KMS-11 (cell line): ENCODE measurements at regions not wholly inside any gene's neighbourhood (a gene's known extent, or its start where the extent isn't known, plus 50 kb on each side); places are given as distances from the start of the nearest gene placed in this dataset.

ENCODE experiments used
- H2AFZ ChIP-seq: fragments of 200-600 bp; sonication (generic); 2 replicates; pipeline ENCODE4 v1.6.1; 2016; ENCODE audit warnings: antibody characterized with exemption, mixed run types, low read depth
- H3K27ac ChIP-seq: fragments of 200-600 bp; sonication (generic); 2 replicates; pipeline ENCODE4 v1.6.1; 2016; ENCODE audit warnings: mild to moderate bottlenecking, mixed run types
- H3K27me3 ChIP-seq: fragments of 200-600 bp; sonication (generic); 2 replicates; pipeline ENCODE4 v1.6.1; 2017; ENCODE audit warnings: mild to moderate bottlenecking, low read depth, mixed run types, moderate library complexity; ENCODE audit not compliant: insufficient read depth
- H3K36me3 ChIP-seq: fragments of 200-600 bp; sonication (generic); 2 replicates; pipeline ENCODE4 v1.6.1; 2017; ENCODE audit warnings: mild to moderate bottlenecking, mixed run types; ENCODE audit not compliant: insufficient read depth
- H3K4me1 ChIP-seq: fragments of 200-600 bp; sonication (generic); 2 replicates; pipeline ENCODE4 v1.6.1; 2016; ENCODE audit warnings: mild to moderate bottlenecking, low read depth, mixed run types; ENCODE audit not compliant: poor library complexity, severe bottlenecking
- H3K4me2 ChIP-seq: fragments of 200-600 bp; sonication (generic); 2 replicates; pipeline ENCODE4 v1.7.0; 2016; ENCODE audit warnings: mild to moderate bottlenecking, mixed run types
- H3K4me3 ChIP-seq: fragments of 200-600 bp; sonication (generic); IDR thresholded peaks from 2 replicates; pipeline ENCODE4 v1.6.1; 2017; ENCODE audit warnings: low read depth, low read length, mixed read lengths; ENCODE audit not compliant: insufficient read depth
- H3K79me2 ChIP-seq: fragments of 200-600 bp; sonication (generic); 2 replicates; pipeline ENCODE4 v1.6.1; 2016; ENCODE audit warnings: low read depth, mixed run types; ENCODE audit not compliant: insufficient read depth
- H3K9ac ChIP-seq: fragments of 200-600 bp; sonication (generic); 2 replicates; pipeline ENCODE4 v1.6.1; 2016; ENCODE audit warnings: mild to moderate bottlenecking, mixed run types
- H4K20me1 ChIP-seq: fragments of 200-600 bp; sonication (generic); 2 replicates; pipeline ENCODE4 v1.6.1; 2016; ENCODE audit warnings: mild to moderate bottlenecking, mixed run types; ENCODE audit not compliant: insufficient read depth
- TF ChIP-seq, protein P1 (sequence below): fragments of 200-600 bp; sonication (generic); conservative IDR thresholded peaks from 2 replicates; pipeline ENCODE4 v1.6.1; 2017; ENCODE audit warnings: low read depth, mild to moderate bottlenecking, antibody characterized with exemption, low read length, moderate library complexity, mixed read lengths

DNA sequence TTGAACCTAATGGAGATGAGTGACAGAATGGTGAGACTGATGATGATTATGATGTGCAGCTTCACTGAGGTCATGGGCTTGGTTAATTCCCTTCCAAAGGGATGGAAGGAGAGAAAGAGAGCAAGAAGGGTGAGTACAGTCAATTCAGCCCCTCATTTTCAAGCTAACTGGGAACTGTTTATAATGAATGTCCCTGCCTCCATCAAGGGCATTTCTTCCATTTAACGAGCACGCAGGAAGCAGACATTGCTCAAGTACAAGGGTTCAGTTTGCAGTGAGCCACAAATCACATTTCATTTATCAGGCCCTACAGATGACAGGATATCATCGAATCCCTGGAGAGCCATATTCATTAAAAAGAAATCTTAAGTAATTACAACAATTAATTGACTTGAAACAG, 158.3 kb upstream of the EEF1E1 start:
- no peak overlapping the region for H3K27ac ChIP-seq
- H2AFZ ChIP-seq, result no peak overlapping the region
- no peaks in the 10 kb centered on the region for H3K36me3 ChIP-seq
- no peak overlapping the region for H3K4me2 ChIP-seq
- no peaks in the 10 kb centered on the region for H3K4me1 ChIP-seq
- no peaks in the 10 kb centered on the region for H4K20me1 ChIP-seq
- H3K27me3 ChIP-seq, result no peaks in the 10 kb centered on the region
- H3K4me3 ChIP-seq, result no peak overlapping the region
- no peaks in the 10 kb centered on the region for H3K79me2 ChIP-seq
- TF ChIP-seq, protein P1, sequence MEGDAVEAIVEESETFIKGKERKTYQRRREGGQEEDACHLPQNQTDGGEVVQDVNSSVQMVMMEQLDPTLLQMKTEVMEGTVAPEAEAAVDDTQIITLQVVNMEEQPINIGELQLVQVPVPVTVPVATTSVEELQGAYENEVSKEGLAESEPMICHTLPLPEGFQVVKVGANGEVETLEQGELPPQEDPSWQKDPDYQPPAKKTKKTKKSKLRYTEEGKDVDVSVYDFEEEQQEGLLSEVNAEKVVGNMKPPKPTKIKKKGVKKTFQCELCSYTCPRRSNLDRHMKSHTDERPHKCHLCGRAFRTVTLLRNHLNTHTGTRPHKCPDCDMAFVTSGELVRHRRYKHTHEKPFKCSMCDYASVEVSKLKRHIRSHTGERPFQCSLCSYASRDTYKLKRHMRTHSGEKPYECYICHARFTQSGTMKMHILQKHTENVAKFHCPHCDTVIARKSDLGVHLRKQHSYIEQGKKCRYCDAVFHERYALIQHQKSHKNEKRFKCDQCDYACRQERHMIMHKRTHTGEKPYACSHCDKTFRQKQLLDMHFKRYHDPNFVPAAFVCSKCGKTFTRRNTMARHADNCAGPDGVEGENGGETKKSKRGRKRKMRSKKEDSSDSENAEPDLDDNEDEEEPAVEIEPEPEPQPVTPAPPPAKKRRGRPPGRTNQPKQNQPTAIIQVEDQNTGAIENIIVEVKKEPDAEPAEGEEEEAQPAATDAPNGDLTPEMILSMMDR, result no peak
- H3K9ac ChIP-seq, result no peak overlapping the region

DNA sequence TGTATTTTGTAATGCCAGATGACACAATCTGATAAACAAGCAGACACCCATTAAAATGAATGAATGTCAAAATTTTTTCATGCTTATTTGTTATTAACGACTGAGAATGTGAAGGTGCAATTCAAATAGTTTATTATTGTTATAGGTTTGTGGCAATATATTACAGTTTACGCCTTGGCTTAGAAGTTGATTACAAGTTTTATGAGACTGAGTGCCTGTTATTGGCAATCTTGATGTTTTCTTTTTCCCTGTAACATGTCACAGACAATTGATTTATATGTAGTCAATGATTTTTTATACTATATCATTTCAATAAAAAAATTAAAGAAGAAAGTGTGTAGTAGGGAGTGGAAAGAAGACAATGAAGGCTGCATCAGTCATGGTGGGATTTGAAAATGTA, 144.1 kb upstream of the EEF1E1 start:
- Histone ChIP-seq H3K9ac (no peak overlapping the region), H2AFZ (no peak overlapping the region), H3K4me2 (no peak overlapping the region), H3K4me1 (no peaks in the 10 kb centered on the region), H3K4me3 (no peak overlapping the region), H3K27me3 (no peaks in the 10 kb centered on the region), H3K27ac (no peak overlapping the region), H4K20me1 (no peaks in the 10 kb centered on the region), H3K36me3 (no peaks in the 10 kb centered on the region), H3K79me2 (no peaks in the 10 kb centered on the region)
- TF ChIP-seq, protein P1, result no peak

DNA sequence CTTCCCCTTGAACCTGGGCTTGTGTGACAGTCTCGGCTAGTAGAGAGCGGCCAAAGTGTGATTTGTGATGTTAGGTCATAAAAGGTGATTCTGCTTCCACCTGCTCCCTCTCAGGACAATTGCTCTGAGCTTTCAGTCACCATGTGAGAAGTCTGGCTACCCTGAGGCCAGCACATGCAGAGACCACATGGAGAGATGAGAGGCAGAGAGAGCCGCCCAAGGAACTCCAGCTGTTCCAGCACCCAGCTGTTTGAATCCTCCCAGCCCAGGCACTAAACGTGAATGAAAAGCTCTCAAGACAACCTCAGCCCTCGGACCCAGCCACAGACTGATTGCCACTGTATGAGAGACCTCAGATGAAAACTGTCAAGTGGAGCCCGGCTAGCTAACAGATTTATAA, 143.4 kb upstream of the EEF1E1 start:
- TF ChIP-seq, protein P1, result no peak
- Histone ChIP-seq H3K27ac (no peak overlapping the region), H3K79me2 (no peaks in the 10 kb centered on the region), H3K27me3 (no peaks in the 10 kb centered on the region), H3K36me3 (no peaks in the 10 kb centered on the region), H2AFZ (no peak overlapping the region), H3K4me1 (no peaks in the 10 kb centered on the region), H3K9ac (no peak overlapping the region), H3K4me2 (no peak overlapping the region), H3K4me3 (no peak overlapping the region), H4K20me1 (no peaks in the 10 kb centered on the region)

DNA sequence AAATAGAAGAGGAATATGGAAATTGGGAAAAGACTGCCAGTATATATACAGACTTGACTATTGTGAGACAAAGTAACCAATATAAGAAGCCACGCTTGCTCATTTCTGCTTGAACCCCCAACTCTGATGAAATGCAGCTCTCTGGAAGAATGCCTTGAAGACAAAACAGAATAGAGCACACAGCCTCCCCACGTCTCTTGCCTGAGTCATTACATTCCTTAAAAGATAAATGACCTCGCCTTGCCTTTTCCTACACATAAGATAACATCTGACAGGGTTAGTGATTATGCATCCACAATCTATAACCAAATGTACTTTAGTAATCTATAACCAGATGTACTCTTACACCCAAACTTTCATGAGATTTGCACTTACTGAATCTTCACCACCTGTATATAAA, 141.1 kb upstream of the EEF1E1 start:
- H4K20me1 ChIP-seq, result no peaks in the 10 kb centered on the region
- H3K4me2 ChIP-seq, result no peak overlapping the region
- no peak overlapping the region for H2AFZ ChIP-seq
- H3K9ac ChIP-seq, result no peak overlapping the region
- no peaks in the 10 kb centered on the region for H3K36me3 ChIP-seq
- TF ChIP-seq, protein P1, result no peak
- H3K79me2 ChIP-seq, result no peaks in the 10 kb centered on the region
- no peaks in the 10 kb centered on the region for H3K27me3 ChIP-seq
- no peak overlapping the region for H3K4me3 ChIP-seq
- H3K27ac ChIP-seq, result no peak overlapping the region
- H3K4me1 ChIP-seq, result no peaks in the 10 kb centered on the region

DNA sequence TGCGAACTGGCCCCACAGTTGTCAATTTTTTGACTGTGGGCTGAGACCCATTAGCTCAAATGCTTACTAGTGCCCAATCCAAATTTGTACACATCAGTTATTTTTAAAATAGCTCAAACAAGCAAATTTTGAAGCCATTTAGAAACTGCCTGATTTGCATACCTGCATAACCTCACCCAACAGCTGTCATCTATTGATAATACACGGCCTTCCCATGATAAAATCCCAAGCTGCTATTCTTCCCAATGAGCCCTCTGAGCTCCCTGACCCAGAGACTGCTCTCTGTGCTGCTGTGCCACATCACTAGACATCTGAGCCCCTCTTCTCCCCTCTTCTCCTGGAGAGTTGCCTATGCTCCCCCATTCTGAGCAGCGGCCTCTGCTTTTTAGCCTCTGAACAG, 140.5 kb upstream of the EEF1E1 start:
- Histone ChIP-seq H4K20me1 (no peaks in the 10 kb centered on the region), H3K4me2 (no peak overlapping the region), H2AFZ (no peak overlapping the region), H3K79me2 (no peaks in the 10 kb centered on the region), H3K36me3 (no peaks in the 10 kb centered on the region), H3K27ac (no peak overlapping the region), H3K4me3 (no peak overlapping the region), H3K4me1 (no peaks in the 10 kb centered on the region), H3K27me3 (no peaks in the 10 kb centered on the region), H3K9ac (no peak overlapping the region)
- TF ChIP-seq, protein P1, result no peak
